Stimulated activated CD4-positive, alpha-beta T cell treated with anti-CD3 and anti-CD28 coated beads, Interleukin-15, amount 100 ng/mL, for 48 hours (primary cell): ENCODE measurements at regions not wholly inside any gene's neighbourhood (a gene's known extent, or its start where the extent isn't known, plus 50 kb on each side); places are given as distances from the start of the nearest gene placed in this dataset.
A peak's percentile ranks its signal among the peaks of the same experiment; 100 is the strongest.
"Not testable (repeated sequence)": the region's sequence is repeated elsewhere in the genome, so short reads cannot be mapped to it uniquely, and the experiment has no call there.

Experiments used
- DNase-seq, 2 donors: peaks; one replicate each; pipeline ENCODE4 v3.0.0-alpha.2; 2020; ENCODE audit warnings: low read depth in 2 of 2

GRCh38 chr20:17873410-17874270, 95.0 kb downstream of the SNX5 start:
- no peak for DNase-seq

GRCh38 chr20:17872959-17873358, 95.6 kb downstream of the SNX5 start:
- DNase-seq: no peak

GRCh38 chr20:17872434-17872833, 96.2 kb downstream of the SNX5 start:
- DNase-seq: no peak

GRCh38 chr20:17871886-17872285, 96.7 kb downstream of the SNX5 start:
- DNase-seq: no peak

GRCh38 chr20:17871181-17871580, 97.4 kb downstream of the SNX5 start:
- DNase-seq: no peak

- no peak for DNase-seq
These were observed 98.4 kb downstream of the SNX5 start for GRCh38 chr20:17870086-17870740.

GRCh38 chr20:17869295-17869994, 99.1 kb downstream of the SNX5 start:
- no peak for DNase-seq

- no peak for DNase-seq
These were observed 99.8 kb downstream of the SNX5 start for GRCh38 chr20:17868700-17869231.

- no peak for DNase-seq
These were observed 100.4 kb downstream of the SNX5 start for GRCh38 chr20:17868151-17868550.

GRCh38 chr20:17867131-17867925, 101.3 kb downstream of the SNX5 start:
- no peak for DNase-seq

- DNase-seq: no peak
These were observed 102.2 kb downstream of the SNX5 start for GRCh38 chr20:17866234-17867001.

- no peak for DNase-seq
These were observed 104.9 kb downstream of the SNX5 start for GRCh38 chr20:17863577-17864292.

GRCh38 chr20:17863209-17863576, 105.4 kb downstream of the SNX5 start:
- DNase-seq: no peak

- DNase-seq: no peak
These were observed 106.4 kb downstream of the SNX5 start for GRCh38 chr20:17862171-17862570.

GRCh38 chr20:17861620-17862019, 107.0 kb downstream of the SNX5 start:
- not testable (repeated sequence) for DNase-seq

- DNase-seq: no peak
These were observed 108.0 kb downstream of the SNX5 start for GRCh38 chr20:17860301-17861197.

- DNase-seq: peak in 1 of 2 donors; percentile 10
These were observed 108.9 kb downstream of the SNX5 start for GRCh38 chr20:17859616-17860232.

- no peak for DNase-seq
These were observed 109.5 kb downstream of the SNX5 start for GRCh38 chr20:17859002-17859615.
